ENCODE measurements at regions not wholly inside any gene's neighbourhood (a gene's known extent, or its start where the extent isn't known, plus 50 kb on each side); places are given as distances from the start of the nearest gene placed in this dataset.

GRCh38 chr4:141348125-141348524 lies 127.4 kb downstream of the ZNF330 start:
- TF ChIP-seq CTCF (IDR thresholded peaks at IDR 0.05; ENCODE audit: borderline replicate concordance, extremely low read depth, low read length, poor library complexity, severe bottlenecking) (no peak), EZH2 (IDR thresholded peaks at IDR 0.05; ENCODE audit: borderline replicate concordance, low read depth, low read length, severe bottlenecking) (no peak)

All from DND-41 (cell line).